ENCODE measurements at regions not wholly inside any gene's neighbourhood (a gene's known extent, or its start where the extent isn't known, plus 50 kb on each side); places are given as distances from the start of the nearest gene placed in this dataset.

DNA sequence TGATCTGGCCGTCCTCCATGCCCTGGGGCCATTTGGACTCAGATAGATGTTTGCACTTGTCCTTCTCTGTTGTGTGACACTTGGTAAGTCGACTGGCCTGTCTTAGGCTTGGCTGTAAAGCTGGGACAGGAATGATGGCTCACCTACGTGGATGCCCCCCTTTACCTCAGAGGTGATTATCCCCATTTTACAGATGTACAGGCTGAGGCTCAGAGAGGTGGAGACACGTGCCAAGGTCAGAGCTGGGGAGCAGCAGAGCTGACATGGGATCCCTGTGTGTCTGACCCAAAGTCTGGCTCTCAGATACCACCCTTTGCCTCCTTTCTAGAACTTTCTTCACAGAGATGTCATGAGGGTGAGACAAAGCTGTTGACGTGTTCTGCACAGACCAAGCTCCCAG, 71.3 kb upstream of the CIBAR2 start:
- H3K4me3 ChIP-seq: no peak overlapping the region
- no peak for DNase-seq (ENCODE audit: extremely low spot score in 2 of 2)
- no peaks in the 10 kb centered on the region for H3K9me3 ChIP-seq
- H3K36me3 ChIP-seq: peaks cover 0 to 4% of the 10 kb centered on the region in 2 donors
- intact Hi-C loops (cut with DNase I): no loop called here
- H3K27ac ChIP-seq: no peak overlapping the region
- no peaks in the 10 kb centered on the region for H3K4me1 ChIP-seq
- no peaks in the 10 kb centered on the region for H3K27me3 ChIP-seq
- TF ChIP-seq POLR2AphosphoS5 (IDR thresholded peaks at IDR 0.05; ENCODE audit: insufficient read depth in 1 of 2, low read depth in 1 of 2) (no peak), POLR2A (IDR thresholded peaks at IDR 0.05) (no peak)
- TF ChIP-seq, protein P1, sequence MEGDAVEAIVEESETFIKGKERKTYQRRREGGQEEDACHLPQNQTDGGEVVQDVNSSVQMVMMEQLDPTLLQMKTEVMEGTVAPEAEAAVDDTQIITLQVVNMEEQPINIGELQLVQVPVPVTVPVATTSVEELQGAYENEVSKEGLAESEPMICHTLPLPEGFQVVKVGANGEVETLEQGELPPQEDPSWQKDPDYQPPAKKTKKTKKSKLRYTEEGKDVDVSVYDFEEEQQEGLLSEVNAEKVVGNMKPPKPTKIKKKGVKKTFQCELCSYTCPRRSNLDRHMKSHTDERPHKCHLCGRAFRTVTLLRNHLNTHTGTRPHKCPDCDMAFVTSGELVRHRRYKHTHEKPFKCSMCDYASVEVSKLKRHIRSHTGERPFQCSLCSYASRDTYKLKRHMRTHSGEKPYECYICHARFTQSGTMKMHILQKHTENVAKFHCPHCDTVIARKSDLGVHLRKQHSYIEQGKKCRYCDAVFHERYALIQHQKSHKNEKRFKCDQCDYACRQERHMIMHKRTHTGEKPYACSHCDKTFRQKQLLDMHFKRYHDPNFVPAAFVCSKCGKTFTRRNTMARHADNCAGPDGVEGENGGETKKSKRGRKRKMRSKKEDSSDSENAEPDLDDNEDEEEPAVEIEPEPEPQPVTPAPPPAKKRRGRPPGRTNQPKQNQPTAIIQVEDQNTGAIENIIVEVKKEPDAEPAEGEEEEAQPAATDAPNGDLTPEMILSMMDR (IDR thresholded peaks at IDR 0.05): no peak

DNA sequence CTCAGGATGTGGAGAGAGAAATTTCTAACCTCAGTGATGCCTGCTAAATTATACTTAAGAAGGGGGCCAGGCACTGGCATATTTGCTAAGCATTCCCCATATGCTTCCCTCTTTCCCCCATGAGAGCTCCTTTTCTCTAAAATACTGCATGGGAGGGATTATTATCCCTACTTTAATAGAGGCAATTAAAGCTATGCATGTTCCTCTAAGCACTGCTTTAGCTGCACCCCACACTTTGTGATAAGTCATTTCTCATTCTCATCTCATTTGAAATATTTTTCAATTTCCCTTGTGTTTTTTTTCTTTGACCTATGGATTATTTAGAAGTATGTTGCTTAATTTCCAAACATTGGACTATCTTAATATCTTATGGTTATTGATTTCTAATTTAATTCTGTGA, 72.1 kb upstream of the CIBAR2 start:
- intact Hi-C loops (cut with DNase I): no loop called here
- Histone ChIP-seq H3K27me3 (no peaks in the 10 kb centered on the region), H3K27ac (no peak overlapping the region), H3K4me1 (no peaks in the 10 kb centered on the region), H3K4me3 (no peak overlapping the region), H3K9me3 (no peaks in the 10 kb centered on the region), H3K36me3 (peaks cover 0 to 4% of the 10 kb centered on the region in 2 donors)
- TF ChIP-seq POLR2A (IDR thresholded peaks at IDR 0.05) (no peak), POLR2AphosphoS5 (IDR thresholded peaks at IDR 0.05; ENCODE audit: insufficient read depth in 1 of 2, low read depth in 1 of 2) (no peak)
- TF ChIP-seq, protein P1 (IDR thresholded peaks at IDR 0.05): no peak
- DNase-seq (ENCODE audit: extremely low spot score in 2 of 2): no peak

DNA sequence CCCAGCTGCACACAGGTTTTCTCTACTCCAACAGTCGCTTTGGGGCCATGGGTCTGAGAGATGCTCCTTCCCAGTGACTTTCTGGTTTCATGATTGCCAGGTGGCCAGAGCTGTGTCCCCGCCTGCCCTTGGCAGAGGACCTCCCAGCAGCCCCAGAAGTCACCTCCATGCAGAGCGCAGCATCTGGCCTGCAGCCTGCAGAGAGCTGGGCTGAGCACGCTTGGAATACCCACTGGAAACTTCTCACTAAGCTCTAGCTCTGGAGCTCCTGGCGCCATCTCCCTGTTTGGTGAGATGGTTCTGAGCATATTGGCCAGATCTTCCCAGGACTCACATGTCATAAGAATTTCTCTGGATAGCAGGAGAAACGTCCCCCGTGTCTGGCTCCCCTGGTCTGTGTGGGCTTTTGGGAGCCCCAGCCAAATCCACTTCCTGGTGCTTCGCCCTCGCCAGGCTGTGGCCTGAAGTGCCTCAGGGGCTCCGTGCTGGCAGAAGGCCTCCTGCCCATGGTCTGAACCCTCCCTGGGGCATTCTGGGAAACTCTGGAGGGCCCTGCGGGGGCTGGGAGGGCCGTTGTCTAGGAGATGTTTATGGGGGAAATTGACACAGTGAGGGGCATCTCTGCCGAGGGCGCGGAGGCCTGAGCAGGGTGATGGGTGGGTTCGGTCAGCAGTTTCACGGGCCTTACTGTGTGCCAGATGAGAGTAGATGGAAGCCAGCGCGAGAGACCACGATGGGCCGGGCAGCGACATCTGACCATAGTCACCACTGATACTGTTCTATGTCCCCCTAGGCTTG, 73.2 kb upstream of the CIBAR2 start:
- H3K27me3 ChIP-seq: no peaks in the 10 kb centered on the region
- no peak for DNase-seq (ENCODE audit: extremely low spot score in 2 of 2)
- H3K36me3 ChIP-seq: peaks cover 0 to 4% of the 10 kb centered on the region in 2 donors
- no peak overlapping the region for H3K27ac ChIP-seq
- intact Hi-C loops (cut with DNase I): no loop called here
- TF ChIP-seq, protein P1 (IDR thresholded peaks at IDR 0.05): no peak
- TF ChIP-seq POLR2A (IDR thresholded peaks at IDR 0.05): no peak
- TF ChIP-seq POLR2AphosphoS5 (IDR thresholded peaks at IDR 0.05; ENCODE audit: insufficient read depth in 1 of 2, low read depth in 1 of 2): no peak
- no peak overlapping the region for H3K4me3 ChIP-seq
- peaks cover 7% of the 10 kb centered on the region for H3K9me3 ChIP-seq
- H3K4me1 ChIP-seq: no peaks in the 10 kb centered on the region

DNA sequence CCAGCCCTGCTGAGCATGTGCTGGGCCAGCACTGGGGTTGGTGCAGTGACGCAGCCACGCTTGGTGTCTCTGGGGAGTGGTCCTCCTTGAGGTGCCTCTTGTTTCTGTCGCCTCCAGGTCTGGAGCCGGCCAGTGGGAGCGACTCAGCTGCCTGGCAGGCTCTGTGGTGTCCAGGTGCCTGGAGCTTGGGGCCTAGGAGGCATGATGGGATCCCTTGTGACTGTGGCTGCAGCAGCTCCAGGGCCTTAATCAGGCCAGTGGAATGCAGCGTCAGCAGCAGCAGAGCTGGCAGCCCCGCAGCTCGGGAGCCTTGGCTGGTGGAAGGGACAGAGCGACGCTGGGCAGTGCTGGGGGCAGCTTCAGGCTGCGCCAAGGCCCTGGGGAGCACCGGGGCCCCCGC, 74.7 kb upstream of the CIBAR2 start:
- H3K4me3 ChIP-seq: no peak overlapping the region
- H3K9me3 ChIP-seq: peaks cover 7% of the 10 kb centered on the region
- H3K36me3 ChIP-seq: peaks cover 0 to 4% of the 10 kb centered on the region in 2 donors
- DNase-seq (ENCODE audit: extremely low spot score in 2 of 2): no peak
- TF ChIP-seq POLR2A (IDR thresholded peaks at IDR 0.05) (no peak), POLR2AphosphoS5 (IDR thresholded peaks at IDR 0.05; ENCODE audit: insufficient read depth in 1 of 2, low read depth in 1 of 2) (peak in 1 of 2 donors; percentile 18)
- TF ChIP-seq, protein P1 (IDR thresholded peaks at IDR 0.05): no peak
- H3K27me3 ChIP-seq: no peaks in the 10 kb centered on the region
- intact Hi-C loops (cut with DNase I): no loop called here
- no peak overlapping the region for H3K27ac ChIP-seq
- no peaks in the 10 kb centered on the region for H3K4me1 ChIP-seq

DNA sequence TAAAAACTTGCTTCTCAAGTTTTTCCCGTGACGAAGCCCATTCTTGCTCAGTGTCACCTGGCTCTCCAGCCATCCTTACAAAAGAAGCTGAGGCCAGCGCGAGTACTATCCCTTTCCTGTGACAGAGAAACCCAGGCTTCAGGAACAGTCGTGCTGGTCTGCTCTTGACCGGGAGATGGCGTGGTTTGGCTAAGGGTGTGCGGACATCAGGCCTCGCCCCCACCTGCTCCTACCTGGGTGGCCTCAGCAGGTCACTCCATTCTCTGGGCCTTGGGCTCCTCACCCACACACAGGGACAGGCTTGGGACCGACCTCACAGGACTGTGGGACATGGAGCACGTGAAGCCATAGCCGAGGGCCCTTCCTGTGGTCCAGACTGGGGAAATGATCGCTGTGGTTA, 75.2 kb upstream of the CIBAR2 start:
- H3K9me3 ChIP-seq: peaks cover 7% of the 10 kb centered on the region
- no peaks in the 10 kb centered on the region for H3K27me3 ChIP-seq
- peaks cover 0 to 4% of the 10 kb centered on the region in 2 donors for H3K36me3 ChIP-seq
- intact Hi-C loops (cut with DNase I): no loop called here
- no peak for DNase-seq (ENCODE audit: extremely low spot score in 2 of 2)
- H3K4me1 ChIP-seq: no peaks in the 10 kb centered on the region
- no peak for TF ChIP-seq POLR2A (IDR thresholded peaks at IDR 0.05)
- H3K27ac ChIP-seq: no peak overlapping the region
- no peak overlapping the region for H3K4me3 ChIP-seq

Data from vagina (tissue), 2 donors.